Fibroblast of skin of left quadriceps (primary cell): ENCODE measurements at regions not wholly inside any gene's neighbourhood (a gene's known extent, or its start where the extent isn't known, plus 50 kb on each side); places are given as distances from the start of the nearest gene placed in this dataset.
A peak's percentile ranks its signal among the peaks of the same experiment; 100 is the strongest.

Experiments used
- DNase-seq, 2 experiments: peaks; one replicate each; pipeline ENCODE4 v3.0.0-alpha.2; 2013; ENCODE audit warnings: low read depth in 2 of 2

- no peak for DNase-seq
Observed at GRCh38 chrX:69027181-69028005, 137.9 kb downstream of the PJA1 start.

DNA sequence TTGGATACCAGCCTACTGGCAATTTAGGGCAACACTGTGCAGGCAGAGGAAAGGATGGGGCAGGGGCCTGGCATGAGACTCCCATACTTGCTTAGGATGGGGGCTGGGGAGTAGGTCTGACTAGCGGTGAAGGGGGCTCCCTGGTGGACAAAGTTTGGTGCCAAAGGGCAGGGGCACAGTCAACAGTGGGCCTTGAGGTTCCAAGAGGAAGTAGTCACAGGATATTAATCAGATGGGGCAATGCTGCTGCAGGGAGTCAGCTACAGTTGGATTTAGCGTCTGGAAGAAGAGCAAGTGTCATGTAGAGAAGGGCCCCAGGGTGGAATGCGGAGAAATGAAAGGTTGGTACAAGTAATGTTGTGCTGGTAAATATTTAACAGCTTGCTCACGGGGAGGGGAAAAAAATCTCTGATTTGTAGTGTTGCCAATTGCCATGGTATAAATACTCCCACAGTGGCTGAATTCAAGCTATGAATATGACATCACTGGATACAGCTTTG, 139.4 kb downstream of the PJA1 start:
- no peak for DNase-seq

- no peak for DNase-seq
Observed at GRCh38 chrX:69024931-69025330, 140.3 kb downstream of the PJA1 start.

- DNase-seq, result no peak
Observed at GRCh38 chrX:69024161-69024736, 141.0 kb downstream of the PJA1 start.

DNA sequence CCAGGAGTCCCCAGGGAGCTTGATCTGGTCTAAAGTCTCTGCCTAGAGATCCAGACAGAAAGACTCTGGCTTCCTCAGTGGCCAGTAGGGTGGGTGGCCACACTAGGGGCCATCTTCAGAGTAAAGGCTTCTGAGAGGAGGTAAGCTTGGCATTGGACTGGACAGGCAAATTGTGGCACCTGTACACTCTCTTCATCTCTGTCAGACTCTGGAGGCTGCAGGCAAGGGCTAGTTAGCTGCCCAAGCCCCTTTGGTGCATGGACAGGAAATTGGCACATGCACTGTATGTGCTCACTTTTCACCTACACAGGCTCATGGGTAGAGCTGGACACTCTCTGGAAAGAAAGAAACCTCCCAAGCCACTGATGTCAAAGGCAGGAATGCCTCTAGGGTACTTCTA, 142.8 kb downstream of the PJA1 start:
- DNase-seq, result no peak

DNA sequence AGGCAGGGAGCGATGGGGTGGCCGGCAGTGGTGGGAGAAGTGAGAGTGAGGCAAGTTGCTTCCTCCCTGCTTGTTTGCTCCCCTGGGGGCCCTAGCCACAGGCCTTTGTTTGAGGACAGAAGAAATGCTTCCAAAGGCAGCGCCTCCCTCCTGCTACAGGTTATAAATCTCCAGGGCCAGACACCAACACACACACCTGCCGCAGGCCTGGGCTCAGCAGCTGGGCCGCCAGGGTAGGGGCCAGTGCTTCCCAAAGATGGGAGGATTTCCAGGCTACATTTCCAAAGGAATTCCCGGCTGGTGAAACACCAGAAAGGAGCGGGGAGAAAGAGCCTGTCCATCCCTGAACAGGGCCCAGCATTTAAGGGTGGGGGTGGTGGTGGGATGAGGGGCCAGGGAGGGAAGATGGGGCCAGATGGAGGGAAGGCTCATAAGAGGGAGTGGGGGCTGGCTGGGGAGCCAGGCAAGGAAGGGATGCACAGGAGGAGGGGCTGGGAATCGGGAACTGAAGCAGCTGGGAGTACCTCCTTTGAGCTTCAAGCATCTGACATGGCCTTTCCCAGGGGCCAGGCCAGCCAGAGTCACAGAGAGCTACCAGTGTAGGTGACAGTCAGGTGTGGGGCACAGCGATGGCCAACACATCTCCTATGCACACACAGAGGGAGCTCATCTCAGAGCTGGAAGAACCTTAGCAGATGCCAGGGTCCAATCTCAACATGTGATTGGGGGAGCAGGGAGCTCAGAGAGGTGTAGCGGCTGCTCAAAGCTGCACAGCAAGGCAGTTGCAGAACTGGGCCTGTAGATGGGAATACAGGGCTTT, 143.9 kb downstream of the PJA1 start:
- no peak for DNase-seq

- DNase-seq, result no peak
Observed at GRCh38 chrX:69020316-69020715, 144.9 kb downstream of the PJA1 start.

DNA sequence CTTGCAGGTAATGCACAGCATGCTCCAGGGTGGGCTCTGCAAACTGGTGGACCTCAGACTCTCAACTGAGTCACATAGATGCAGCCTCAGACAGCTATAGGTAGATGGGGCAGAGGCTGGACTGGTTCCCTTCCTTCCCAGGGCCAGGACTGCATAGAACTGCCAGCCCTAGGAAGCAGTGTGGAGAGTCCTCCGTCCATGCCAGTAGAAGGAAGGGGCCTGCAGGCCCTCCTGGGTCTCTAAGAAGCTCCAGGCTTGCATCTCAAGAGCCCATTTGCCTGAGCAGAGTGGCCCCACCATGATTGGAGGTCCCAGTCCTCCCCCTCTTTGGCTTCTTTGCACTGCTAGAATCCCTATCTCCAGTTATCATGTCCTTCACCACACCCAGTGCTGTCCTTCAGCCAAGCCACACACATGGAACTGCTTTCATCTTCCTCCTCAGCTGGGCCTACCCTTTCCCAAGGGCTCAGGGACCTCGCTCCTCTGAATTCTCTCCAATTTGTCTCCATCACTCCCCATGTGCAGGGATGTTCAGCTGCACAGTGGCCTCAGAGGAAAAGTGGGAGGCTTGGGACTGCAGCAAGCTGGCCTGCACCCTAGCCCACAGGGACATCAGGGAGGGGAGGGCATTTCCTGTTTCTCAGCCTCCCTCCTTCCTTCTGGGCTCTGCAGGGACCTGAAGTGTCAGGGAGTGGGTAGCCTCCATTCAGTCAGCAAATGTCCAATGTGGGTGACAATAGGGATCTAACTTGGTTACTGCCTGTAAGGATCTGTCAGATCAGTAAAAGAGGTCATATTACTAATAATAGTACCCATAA, 146.0 kb downstream of the PJA1 start:
- DNase-seq, result no peak

DNA sequence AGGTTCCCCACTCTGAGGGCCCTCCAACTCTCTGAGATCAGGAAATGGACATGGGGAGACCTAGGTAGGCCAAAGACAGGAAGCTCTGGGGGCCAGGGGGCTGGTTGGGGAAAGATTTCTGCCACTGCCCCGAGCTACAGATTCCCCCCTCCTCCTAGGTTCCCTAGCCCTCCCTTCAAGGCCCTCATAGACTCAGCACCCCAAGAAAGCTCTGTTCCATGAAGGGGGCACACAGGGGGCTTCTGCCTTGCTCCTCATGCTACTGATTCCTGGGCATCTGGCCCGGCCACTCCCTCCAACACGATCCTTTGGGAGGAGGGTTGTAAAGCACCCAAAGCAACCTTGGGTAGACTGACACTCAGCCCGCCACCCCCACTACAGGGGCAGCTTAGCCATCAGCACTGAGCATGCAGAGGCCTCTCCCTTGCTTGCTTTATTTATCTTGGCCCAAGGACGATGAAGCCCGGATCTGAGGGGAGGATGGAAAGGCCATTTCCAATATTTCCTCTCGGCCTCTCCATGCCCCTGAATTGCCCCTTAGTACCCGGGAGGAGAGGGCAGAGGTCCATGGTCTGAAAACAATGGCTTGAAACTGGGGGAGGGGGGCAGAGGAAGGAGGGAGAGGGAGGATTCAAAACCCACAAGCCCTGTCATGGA, 146.7 kb downstream of the PJA1 start:
- no peak for DNase-seq

GRCh38 chrX:69016293-69016941, 148.8 kb downstream of the PJA1 start:
- DNase-seq, result no peak

GRCh38 chrX:69015564-69016292, 149.5 kb downstream of the PJA1 start:
- no peak for DNase-seq

DNA sequence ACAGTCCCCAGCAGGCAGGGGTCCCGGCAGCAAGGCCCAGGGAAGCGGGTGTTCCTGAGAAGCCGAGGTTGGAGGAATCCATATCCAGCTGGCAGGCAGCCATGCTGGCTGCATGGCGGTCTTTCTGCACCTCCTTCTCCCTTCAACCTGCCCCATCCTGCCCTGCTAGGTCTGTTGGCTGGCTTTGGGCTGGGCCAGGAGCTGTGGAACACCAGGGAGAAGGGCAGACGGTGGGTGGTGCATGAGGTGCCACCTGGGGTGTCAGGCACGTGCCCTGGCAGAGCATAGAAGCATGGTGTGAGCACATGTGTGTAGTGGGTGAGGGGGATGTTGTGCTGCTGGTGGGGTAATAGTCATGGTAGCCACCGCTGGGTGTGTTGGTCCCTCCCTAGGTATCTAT, 150.1 kb downstream of the PJA1 start:
- no peak for DNase-seq

DNA sequence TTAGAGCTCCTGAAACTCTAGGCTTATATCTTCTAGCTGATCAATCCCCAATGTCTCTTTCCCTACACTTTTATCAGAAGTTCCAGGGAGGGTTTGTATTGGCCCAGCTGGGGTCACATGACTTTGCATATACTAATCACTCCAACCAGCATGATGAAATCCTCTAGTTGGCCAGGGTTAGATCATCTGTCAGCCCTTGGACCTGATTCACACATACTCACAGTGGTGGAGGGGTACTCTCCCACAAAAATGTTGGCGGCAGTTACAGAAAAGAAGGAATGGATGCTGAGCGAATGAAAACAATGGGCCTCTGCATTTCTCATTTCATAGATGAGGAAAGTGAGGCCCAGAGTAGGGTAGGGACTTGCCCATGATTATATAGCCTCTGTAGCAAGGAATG, 151.1 kb downstream of the PJA1 start:
- peak; percentile 59 to 60 for DNase-seq

GRCh38 chrX:69010339-69010738, 154.9 kb downstream of the PJA1 start:
- no peak for DNase-seq

DNA sequence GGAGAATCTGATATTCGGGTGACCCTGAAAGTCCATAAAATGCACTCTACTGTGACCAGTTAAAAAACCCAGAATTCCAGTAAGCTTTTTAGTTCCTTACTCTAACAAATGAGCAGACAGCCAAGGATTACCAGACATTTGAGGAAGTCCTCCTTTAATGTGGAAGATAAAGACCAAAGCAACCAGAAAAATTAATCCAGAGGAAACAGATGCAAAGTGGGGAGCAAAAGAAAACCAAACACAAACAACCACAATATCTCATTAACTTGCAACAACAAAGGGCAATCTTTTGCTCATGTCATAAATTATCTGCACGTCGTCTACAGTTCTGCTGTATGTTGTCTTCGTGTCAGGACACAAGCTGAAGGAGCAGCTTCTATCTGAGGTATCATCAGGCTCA, 164.4 kb downstream of the PJA1 start:
- DNase-seq, result no peak

- no peak for DNase-seq
Observed at GRCh38 chrX:68999931-69000330, 165.3 kb downstream of the PJA1 start.

DNA sequence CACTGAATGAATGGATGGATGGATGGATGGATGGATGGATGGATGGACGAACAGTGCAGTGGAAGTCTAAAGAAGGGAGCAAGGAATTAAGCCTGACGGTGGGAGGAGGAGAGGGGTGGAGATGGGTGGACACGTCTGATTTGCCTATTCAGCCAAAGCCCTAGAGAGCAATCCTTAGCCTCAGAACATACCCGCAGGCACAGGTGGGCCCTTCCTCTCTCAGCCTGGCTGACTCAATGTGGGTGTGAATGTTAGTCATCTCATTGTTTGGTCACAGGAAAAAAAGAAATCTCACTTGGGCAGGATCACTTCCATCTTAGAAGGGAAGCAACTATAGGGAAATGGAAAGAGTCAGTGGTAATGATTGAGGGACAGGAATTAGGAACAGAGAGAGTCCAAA, 165.9 kb downstream of the PJA1 start:
- DNase-seq, result no peak

GRCh38 chrX:68998716-68999115, 166.5 kb downstream of the PJA1 start:
- DNase-seq, result no peak

GRCh38 chrX:68997911-68998310, 167.3 kb downstream of the PJA1 start:
- DNase-seq, result peak in 1 of 2 experiments; percentile 22

GRCh38 chrX:68997511-68997910, 167.7 kb downstream of the PJA1 start:
- DNase-seq, result no peak
